CD4-positive, CD25-positive, alpha-beta regulatory T cell (primary cell): ENCODE measurements at regions not wholly inside any gene's neighbourhood (a gene's known extent, or its start where the extent isn't known, plus 50 kb on each side); places are given as distances from the start of the nearest gene placed in this dataset.

ENCODE experiments used
- ATAC-seq, 2 donors: fragments of 150-1000 bp; cut with Tn5 transposase; one replicate each; pipeline ENCODE4 v1.10.0; 2021; ENCODE audit warnings: low read depth in 2 of 2, moderate number of reproducible peaks in 2 of 2, moderate library complexity in 1 of 2
- DNase-seq, 3 donors: peaks; one replicate each; pipeline versions ENCODE4 v3.0.0 to v3.0.0-alpha.2; 2012 to 2022; ENCODE audit warnings: mixed read lengths in 1 of 3
- H3K27ac ChIP-seq: one replicate; pipeline ENCODE4 v1.7.0; 2013; ENCODE audit warnings: mild to moderate bottlenecking, low read length; ENCODE audit not compliant: insufficient read depth, poor library complexity, severe bottlenecking
- H3K27me3 ChIP-seq: one replicate; pipeline ENCODE4 v1.7.0; 2013; ENCODE audit warnings: low read length; ENCODE audit not compliant: control insufficient read depth, insufficient read depth
- H3K36me3 ChIP-seq: one replicate; pipeline ENCODE4 v1.7.0; 2013; ENCODE audit warnings: mild to moderate bottlenecking, low read length, moderate library complexity; ENCODE audit not compliant: control insufficient read depth, insufficient read depth
- H3K4me1 ChIP-seq: 2 replicates; pipeline ENCODE4 v1.7.0; 2013; ENCODE audit warnings: mild to moderate bottlenecking, low read length; ENCODE audit not compliant: insufficient read depth, control insufficient read depth, poor library complexity, severe bottlenecking
- H3K4me3 ChIP-seq: one replicate; pipeline ENCODE4 v1.7.0; 2013; ENCODE audit warnings: low read depth, mild to moderate bottlenecking, low read length, moderate library complexity
- H3K9me3 ChIP-seq, 2 experiments: 1 replicate in 1 of 2; 2 replicates in 1 of 2; pipeline ENCODE4 v1.7.0; 2013; ENCODE audit warnings: low read length in 2 of 2, mild to moderate bottlenecking in 1 of 2, moderate library complexity in 1 of 2; ENCODE audit not compliant: control insufficient read depth in 2 of 2
- H3K27ac Mint-ChIP-seq, 3 donors: one replicate each; pipeline ENCODE4 v1.8.0; 2020 to 2022; ENCODE audit warnings: mild to moderate bottlenecking in 3 of 3, mixed read lengths in 3 of 3, moderate library complexity in 2 of 3
- H3K27me3 Mint-ChIP-seq: one replicate; pipeline ENCODE4 v1.8.0; 2022; ENCODE audit warnings: mild to moderate bottlenecking, mixed read lengths
- H3K36me3 Mint-ChIP-seq: one replicate; pipeline ENCODE4 v1.8.0; 2020; ENCODE audit warnings: mixed read lengths
- H3K4me1 Mint-ChIP-seq, 4 donors: one replicate each; pipeline ENCODE4 v1.8.0; 2020 to 2022; ENCODE audit warnings: mixed read lengths in 4 of 4, mild to moderate bottlenecking in 1 of 4
- H3K4me3 Mint-ChIP-seq, 4 donors: one replicate each; pipeline ENCODE4 v1.8.0; 2020 to 2022; ENCODE audit warnings: mild to moderate bottlenecking in 4 of 4, mixed read lengths in 4 of 4, moderate library complexity in 3 of 4
- H3K9me3 Mint-ChIP-seq, 7 donors: one replicate each; pipeline ENCODE4 v1.8.0; 2020 to 2022; ENCODE audit warnings: mixed read lengths in 7 of 7, mild to moderate bottlenecking in 3 of 7, moderate library complexity in 2 of 7

DNA sequence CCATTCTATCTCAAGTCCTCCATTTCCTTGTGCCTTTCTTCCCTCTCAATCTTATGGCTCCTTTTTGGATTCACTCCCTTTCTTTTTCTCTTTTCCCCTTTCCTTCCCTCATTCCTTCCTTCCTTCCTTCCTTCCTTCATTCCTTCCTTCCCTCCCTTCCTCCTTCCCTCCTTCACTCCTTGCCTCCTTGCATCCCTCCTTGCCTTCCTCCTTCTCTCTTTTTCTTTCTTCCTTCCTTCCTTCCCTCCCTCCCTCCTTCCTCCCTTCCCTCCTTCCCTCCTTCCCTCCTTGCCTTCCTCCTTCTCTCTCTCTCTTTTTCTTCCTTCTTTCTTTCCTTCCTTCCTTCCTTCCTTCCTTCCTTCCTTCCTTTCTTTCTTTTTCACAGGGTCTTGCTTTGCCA is 120.1 kb downstream of the SAMD9 start:
- Mint-ChIP-seq H3K27ac (no peak overlapping the region), H3K9me3 (peaks cover 0 to 1% (median 0%) of the 10 kb centered on the region in 7 donors), H3K4me1 (no peaks in the 10 kb centered on the region), H3K36me3 (no peaks in the 10 kb centered on the region), H3K27me3 (peaks cover 14% of the 10 kb centered on the region), H3K4me3 (no peak overlapping the region)
- no peak for ATAC-seq
- Histone ChIP-seq H3K4me3 (no peak overlapping the region), H3K27me3 (peaks cover 12% of the 10 kb centered on the region), H3K4me1 (no peaks in the 10 kb centered on the region), H3K36me3 (no peaks in the 10 kb centered on the region), H3K27ac (no peak overlapping the region), H3K9me3 (no peaks in the 10 kb centered on the region)
- DNase-seq = no peak

DNA sequence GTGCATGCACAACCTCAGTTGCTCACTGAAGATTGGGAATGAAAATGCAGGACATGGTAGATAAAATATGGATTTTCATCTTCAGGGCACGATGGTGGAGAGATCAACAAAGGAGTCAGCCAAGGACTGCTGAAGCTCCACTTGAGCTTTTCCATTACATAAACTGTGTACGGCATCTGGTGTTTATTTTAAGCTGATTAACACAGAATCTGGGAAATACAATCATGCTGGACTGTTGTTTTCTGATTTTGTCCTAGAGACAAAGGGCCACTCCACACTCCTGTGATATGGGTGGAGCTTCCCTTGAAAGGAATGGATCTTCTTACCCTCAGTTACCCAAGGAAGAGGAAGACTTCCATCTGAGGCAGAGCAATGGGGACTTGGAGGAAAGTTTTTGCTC is 120.6 kb downstream of the SAMD9 start:
- no peaks in the 10 kb centered on the region for H3K4me1 ChIP-seq
- DNase-seq = no peak
- H3K27me3 Mint-ChIP-seq = peaks cover 14% of the 10 kb centered on the region
- H3K27me3 ChIP-seq = peaks cover 12% of the 10 kb centered on the region
- no peak overlapping the region for H3K4me3 Mint-ChIP-seq
- no peak overlapping the region for H3K27ac ChIP-seq
- H3K4me3 ChIP-seq = no peak overlapping the region
- ATAC-seq = no peak
- no peaks in the 10 kb centered on the region for H3K4me1 Mint-ChIP-seq
- no peaks in the 10 kb centered on the region for H3K9me3 ChIP-seq
- no peaks in the 10 kb centered on the region for H3K36me3 ChIP-seq
- H3K9me3 Mint-ChIP-seq = peaks cover 0 to 1% (median 0%) of the 10 kb centered on the region in 7 donors
- no peaks in the 10 kb centered on the region for H3K36me3 Mint-ChIP-seq
- no peak overlapping the region for H3K27ac Mint-ChIP-seq

DNA sequence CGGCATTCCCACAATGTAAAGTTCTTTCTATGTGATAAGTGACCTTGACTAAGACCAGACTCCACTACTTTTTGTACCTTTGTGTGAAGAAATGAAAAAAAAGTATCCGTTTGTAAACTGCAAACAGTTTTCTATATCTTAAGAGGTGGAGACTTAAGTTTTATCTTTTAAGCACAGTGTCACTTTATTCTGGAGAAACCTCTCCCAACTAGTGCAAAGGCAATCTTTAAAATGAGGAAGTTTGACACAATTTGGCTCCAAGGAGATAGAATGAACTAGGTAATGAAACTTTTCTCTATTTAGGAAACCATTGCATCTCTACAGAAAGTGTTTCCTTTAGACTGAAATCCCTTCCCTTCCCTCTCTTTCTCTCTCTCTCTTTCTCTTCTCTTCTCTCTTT is 122.9 kb downstream of the SAMD9 start:
- Histone ChIP-seq H3K4me3 (no peak overlapping the region), H3K4me1 (no peaks in the 10 kb centered on the region), H3K36me3 (no peaks in the 10 kb centered on the region), H3K27me3 (peaks cover 3% of the 10 kb centered on the region), H3K27ac (no peak overlapping the region), H3K9me3 (no peaks in the 10 kb centered on the region)
- no peak for ATAC-seq
- Mint-ChIP-seq H3K27ac (no peak overlapping the region), H3K4me1 (no peaks in the 10 kb centered on the region), H3K36me3 (no peaks in the 10 kb centered on the region), H3K4me3 (no peak overlapping the region), H3K9me3 (peaks cover 0 to 1% (median 0%) of the 10 kb centered on the region in 7 donors), H3K27me3 (peaks cover 14% of the 10 kb centered on the region)
- DNase-seq = no peak

DNA sequence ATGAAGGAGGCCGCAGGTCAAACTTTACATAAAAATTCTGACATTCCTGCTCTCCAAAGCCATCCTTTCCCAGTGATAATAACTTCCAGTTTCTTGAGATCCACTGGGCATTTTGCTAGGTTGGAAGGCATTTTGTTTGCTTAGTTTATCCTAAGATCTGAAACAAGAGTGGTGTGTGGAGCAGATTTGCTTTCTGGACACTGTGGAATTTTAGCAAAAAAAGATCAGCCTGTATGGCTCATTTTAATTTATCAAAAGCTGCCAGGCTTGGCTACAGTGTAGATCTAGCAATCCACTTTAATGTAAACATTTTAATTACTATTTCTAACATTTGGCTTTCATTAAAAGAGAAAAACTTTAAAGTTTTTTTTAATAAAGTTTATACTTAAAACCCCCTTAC is 124.8 kb downstream of the SAMD9 start:
- Histone ChIP-seq H3K27ac (no peak overlapping the region), H3K4me3 (no peak overlapping the region), H3K9me3 (no peaks in the 10 kb centered on the region), H3K36me3 (no peaks in the 10 kb centered on the region), H3K27me3 (peaks cover 4% of the 10 kb centered on the region), H3K4me1 (no peaks in the 10 kb centered on the region)
- Mint-ChIP-seq H3K4me1 (no peaks in the 10 kb centered on the region), H3K9me3 (peaks cover 0 to 1% (median 0%) of the 10 kb centered on the region in 7 donors), H3K27me3 (peaks cover 8% of the 10 kb centered on the region), H3K4me3 (no peak overlapping the region), H3K27ac (no peak overlapping the region), H3K36me3 (no peaks in the 10 kb centered on the region)
- ATAC-seq = no peak
- no peak for DNase-seq

DNA sequence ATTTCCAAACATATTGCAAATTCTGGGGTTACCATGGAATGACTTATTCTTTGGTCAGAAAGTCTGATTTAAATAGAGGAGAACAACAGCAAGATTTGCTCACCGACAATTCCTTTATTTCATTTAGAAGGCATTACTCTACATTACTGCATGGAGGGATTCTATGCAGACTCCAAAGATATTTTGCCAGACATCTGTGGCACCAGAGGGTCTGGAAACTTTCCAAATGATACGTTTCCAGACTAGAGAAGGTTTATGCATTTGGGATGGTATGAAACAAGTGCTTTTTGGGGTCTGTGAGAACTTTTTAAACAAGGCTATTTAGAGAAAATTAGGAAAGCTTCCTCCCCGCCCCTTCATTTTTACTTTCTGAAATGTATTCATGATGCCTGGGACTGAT is 125.3 kb downstream of the SAMD9 start:
- no peaks in the 10 kb centered on the region for H3K4me1 Mint-ChIP-seq
- H3K27me3 Mint-ChIP-seq = peaks cover 10% of the 10 kb centered on the region
- ATAC-seq (no peak), DNase-seq (no peak)
- Histone ChIP-seq H3K27ac (no peak overlapping the region), H3K9me3 (no peaks in the 10 kb centered on the region), H3K27me3 (peaks cover 4% of the 10 kb centered on the region), H3K4me1 (no peaks in the 10 kb centered on the region), H3K36me3 (no peaks in the 10 kb centered on the region), H3K4me3 (no peak overlapping the region)
- no peaks in the 10 kb centered on the region for H3K36me3 Mint-ChIP-seq
- peaks cover 0 to 1% (median 0%) of the 10 kb centered on the region in 7 donors for H3K9me3 Mint-ChIP-seq
- no peak overlapping the region for H3K27ac Mint-ChIP-seq
- no peak overlapping the region for H3K4me3 Mint-ChIP-seq

DNA sequence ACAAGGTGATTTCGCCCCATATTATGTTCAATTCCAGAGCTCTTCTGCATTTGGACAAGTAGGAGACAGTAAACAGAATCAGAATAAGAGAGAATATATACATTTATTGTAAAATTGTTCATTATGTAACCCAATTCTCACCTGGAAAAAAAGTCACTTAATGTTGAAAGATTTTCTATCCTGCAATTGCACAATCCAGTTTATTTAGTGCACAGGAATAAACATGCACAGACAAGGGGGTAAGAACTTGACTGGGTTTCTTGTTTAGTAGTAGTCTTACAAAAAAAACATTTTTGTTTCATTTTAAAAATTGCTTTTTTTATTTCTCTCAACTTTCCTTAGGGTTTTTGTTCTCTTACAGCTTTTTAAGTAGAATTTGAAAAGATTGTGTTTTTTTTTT is 126.6 kb downstream of the SAMD9 start:
- no peak for DNase-seq
- Mint-ChIP-seq H3K4me1 (no peaks in the 10 kb centered on the region), H3K4me3 (no peak overlapping the region), H3K9me3 (peaks cover 0 to 5% (median 0%) of the 10 kb centered on the region in 7 donors), H3K36me3 (no peaks in the 10 kb centered on the region), H3K27me3 (peaks cover 17% of the 10 kb centered on the region), H3K27ac (no peak overlapping the region)
- Histone ChIP-seq H3K4me1 (no peaks in the 10 kb centered on the region), H3K9me3 (no peaks in the 10 kb centered on the region), H3K27me3 (peaks cover 3% of the 10 kb centered on the region), H3K36me3 (no peaks in the 10 kb centered on the region), H3K27ac (no peak overlapping the region), H3K4me3 (no peak overlapping the region)
- no peak for ATAC-seq

DNA sequence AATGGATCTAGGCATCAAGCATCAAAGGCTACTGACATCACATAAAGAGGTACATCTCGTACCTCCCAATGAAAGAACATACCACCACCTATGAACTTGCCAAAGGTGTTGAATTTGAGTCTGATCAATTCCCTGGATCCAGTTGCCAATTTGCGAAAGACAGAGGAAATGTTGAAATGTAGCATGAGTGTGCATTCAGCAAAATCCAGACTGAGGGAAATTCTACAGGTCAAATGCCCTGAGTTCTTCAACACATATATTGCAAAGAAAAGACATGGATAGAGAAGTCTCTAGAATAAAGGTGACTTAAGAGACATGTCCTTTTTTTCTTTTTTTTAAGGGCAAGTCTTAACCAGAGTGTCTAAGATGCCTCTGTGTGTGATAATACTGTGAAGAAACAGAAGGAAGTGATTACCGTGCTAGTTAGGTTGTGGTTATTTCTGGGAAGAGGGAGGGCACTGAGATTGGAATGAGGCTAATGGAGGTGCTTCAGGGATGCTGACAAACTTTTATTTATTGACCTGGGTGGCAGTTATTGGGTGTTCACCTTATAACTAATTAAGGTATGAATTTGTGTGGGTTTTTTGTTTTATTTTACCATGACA is 128.7 kb downstream of the SAMD9 start:
- no peak for ATAC-seq
- Histone ChIP-seq H3K4me1 (no peaks in the 10 kb centered on the region), H3K9me3 (no peaks in the 10 kb centered on the region), H3K27ac (no peak overlapping the region), H3K4me3 (no peak overlapping the region), H3K36me3 (no peaks in the 10 kb centered on the region), H3K27me3 (peaks cover 8% of the 10 kb centered on the region)
- Mint-ChIP-seq H3K4me3 (no peak overlapping the region), H3K4me1 (no peaks in the 10 kb centered on the region), H3K27ac (no peak overlapping the region), H3K9me3 (peaks cover 0 to 5% (median 0%) of the 10 kb centered on the region in 7 donors), H3K36me3 (no peaks in the 10 kb centered on the region), H3K27me3 (peaks cover 17% of the 10 kb centered on the region)
- DNase-seq = no peak

DNA sequence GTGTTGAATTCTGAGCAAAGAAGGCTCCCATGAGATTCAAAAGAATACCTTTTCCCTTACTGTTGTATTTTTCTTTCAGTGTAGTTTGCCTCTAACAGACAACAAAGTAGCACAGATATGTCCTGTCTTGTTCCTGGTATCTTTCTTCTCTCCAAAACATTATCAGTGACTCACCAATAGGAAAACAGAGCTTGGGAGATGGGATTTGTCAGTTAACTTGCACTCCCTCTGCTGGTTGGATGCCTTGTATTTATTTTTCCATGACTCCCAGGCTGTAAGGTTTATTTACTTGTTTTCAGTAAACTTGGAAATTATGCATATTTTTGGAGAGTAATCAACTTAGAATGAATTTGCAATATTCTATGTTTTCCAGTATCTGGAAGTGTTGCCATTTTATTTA is 129.7 kb downstream of the SAMD9 start:
- no peaks in the 10 kb centered on the region for H3K4me1 Mint-ChIP-seq
- H3K4me3 Mint-ChIP-seq = no peak overlapping the region
- Histone ChIP-seq H3K9me3 (no peaks in the 10 kb centered on the region), H3K4me3 (no peak overlapping the region), H3K36me3 (no peaks in the 10 kb centered on the region), H3K4me1 (no peaks in the 10 kb centered on the region), H3K27ac (no peak overlapping the region), H3K27me3 (peaks cover 9% of the 10 kb centered on the region)
- H3K36me3 Mint-ChIP-seq = no peaks in the 10 kb centered on the region
- peaks cover 9% of the 10 kb centered on the region for H3K27me3 Mint-ChIP-seq
- ATAC-seq = no peak
- peaks cover 0 to 7% (median 1%) of the 10 kb centered on the region in 7 donors for H3K9me3 Mint-ChIP-seq
- H3K27ac Mint-ChIP-seq = no peak overlapping the region
- no peak for DNase-seq
